Vagina (tissue), 2 donors: ENCODE measurements at regions not wholly inside any gene's neighbourhood (a gene's known extent, or its start where the extent isn't known, plus 50 kb on each side); places are given as distances from the start of the nearest gene placed in this dataset.

ENCODE experiments used
- DNase-seq, 2 donors: peaks; one replicate each; pipeline ENCODE4 v3.0.0-alpha.2; 2017; ENCODE audit errors: extremely low spot score in 2 of 2
- H3K27ac ChIP-seq: fragments of 200-600 bp; sonication (generic); one replicate; pipeline ENCODE4 v1.5.1; 2019
- H3K27me3 ChIP-seq: fragments of 200-600 bp; sonication (generic); one replicate; pipeline ENCODE4 v1.5.1; 2019
- H3K36me3 ChIP-seq, 2 donors: fragments of 200-600 bp; sonication (generic); one replicate each; pipeline ENCODE4 v1.5.1; 2017 to 2019
- H3K4me1 ChIP-seq: fragments of 200-600 bp; sonication (generic); one replicate; pipeline ENCODE4 v1.5.1; 2019
- H3K4me3 ChIP-seq, 2 donors: fragments of 200-600 bp; sonication (generic); 1 replicate in 1 of 2; 2 replicates in 1 of 2; pipeline ENCODE4 v1.5.1; 2016 to 2019
- H3K9me3 ChIP-seq: fragments of 200-600 bp; sonication (generic); one replicate; pipeline ENCODE4 v1.5.1; 2019
- POLR2A ChIP-seq, 2 donors: fragments of 450-650 bp; IDR thresholded peaks; one replicate each; pipeline ENCODE4 v1.6.1; 2017; ENCODE audit warnings: antibody characterized with exemption in 2 of 2, mild to moderate bottlenecking in 2 of 2, moderate library complexity in 2 of 2
- POLR2AphosphoS5 ChIP-seq, 2 donors: sonication (generic); formaldehyde crosslinking; IDR thresholded peaks; one replicate each; pipeline ENCODE4 v1.9.0; 2017; ENCODE audit warnings: antibody characterized with exemption in 2 of 2, mild to moderate bottlenecking in 2 of 2, low read depth in 1 of 2; ENCODE audit not compliant: insufficient read depth in 1 of 2
- intact Hi-C: fragments of 100-400 bp; cut with DNase I; formaldehyde crosslinking; loops from one replicate; pipeline ENCODE4 v1.15.1; 2023
- TF ChIP-seq, protein P1 (sequence below), 3 experiments: fragments of 450-650 bp in 2 of 3; fragments of 200-600 bp in 1 of 3; sonication (generic) in 1 of 3; IDR thresholded peaks; one replicate each; pipeline ENCODE4 v1.5.1; 2017 to 2019; ENCODE audit warnings: antibody characterized with exemption in 3 of 3, mild to moderate bottlenecking in 2 of 3, moderate library complexity in 2 of 3

DNA sequence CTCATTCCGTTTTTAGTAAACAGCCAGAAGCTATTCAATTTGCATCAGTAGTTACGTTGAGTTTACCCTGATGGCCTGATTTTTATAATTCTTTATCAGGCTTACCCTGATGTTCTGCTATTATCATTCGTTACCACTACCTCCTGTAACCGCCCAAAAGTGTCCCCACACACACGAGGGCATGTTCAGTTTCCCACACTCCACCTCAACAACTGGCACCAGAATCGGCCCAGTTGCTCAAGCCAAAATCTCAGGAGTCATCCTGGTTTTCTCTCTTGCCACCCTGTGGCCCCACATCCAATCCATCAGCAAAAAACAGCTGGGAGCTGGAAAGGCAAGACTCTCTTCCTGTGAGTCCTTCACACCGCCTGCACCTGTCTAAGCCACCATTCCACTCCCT is 102.9 kb upstream of the RAB6C start:
- DNase-seq, result peak in 1 of 2 donors; percentile 52
- Histone ChIP-seq H3K9me3 (no peaks in the 10 kb centered on the region), H3K36me3 (no peaks in the 10 kb centered on the region), H3K27me3 (no peaks in the 10 kb centered on the region), H3K4me3 (peak overlapping the region; percentile 53 to 86), H3K4me1 (peaks cover 16% of the 10 kb centered on the region), H3K27ac (no peak overlapping the region)
- intact Hi-C loops, result no loop called here
- TF ChIP-seq POLR2A (IDR thresholded peaks at IDR 0.05) (no peak), POLR2AphosphoS5 (IDR thresholded peaks at IDR 0.05; ENCODE audit: insufficient read depth in 1 of 2, low read depth in 1 of 2) (no peak)
- TF ChIP-seq, protein P1, sequence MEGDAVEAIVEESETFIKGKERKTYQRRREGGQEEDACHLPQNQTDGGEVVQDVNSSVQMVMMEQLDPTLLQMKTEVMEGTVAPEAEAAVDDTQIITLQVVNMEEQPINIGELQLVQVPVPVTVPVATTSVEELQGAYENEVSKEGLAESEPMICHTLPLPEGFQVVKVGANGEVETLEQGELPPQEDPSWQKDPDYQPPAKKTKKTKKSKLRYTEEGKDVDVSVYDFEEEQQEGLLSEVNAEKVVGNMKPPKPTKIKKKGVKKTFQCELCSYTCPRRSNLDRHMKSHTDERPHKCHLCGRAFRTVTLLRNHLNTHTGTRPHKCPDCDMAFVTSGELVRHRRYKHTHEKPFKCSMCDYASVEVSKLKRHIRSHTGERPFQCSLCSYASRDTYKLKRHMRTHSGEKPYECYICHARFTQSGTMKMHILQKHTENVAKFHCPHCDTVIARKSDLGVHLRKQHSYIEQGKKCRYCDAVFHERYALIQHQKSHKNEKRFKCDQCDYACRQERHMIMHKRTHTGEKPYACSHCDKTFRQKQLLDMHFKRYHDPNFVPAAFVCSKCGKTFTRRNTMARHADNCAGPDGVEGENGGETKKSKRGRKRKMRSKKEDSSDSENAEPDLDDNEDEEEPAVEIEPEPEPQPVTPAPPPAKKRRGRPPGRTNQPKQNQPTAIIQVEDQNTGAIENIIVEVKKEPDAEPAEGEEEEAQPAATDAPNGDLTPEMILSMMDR (IDR thresholded peaks at IDR 0.05), result no peak

DNA sequence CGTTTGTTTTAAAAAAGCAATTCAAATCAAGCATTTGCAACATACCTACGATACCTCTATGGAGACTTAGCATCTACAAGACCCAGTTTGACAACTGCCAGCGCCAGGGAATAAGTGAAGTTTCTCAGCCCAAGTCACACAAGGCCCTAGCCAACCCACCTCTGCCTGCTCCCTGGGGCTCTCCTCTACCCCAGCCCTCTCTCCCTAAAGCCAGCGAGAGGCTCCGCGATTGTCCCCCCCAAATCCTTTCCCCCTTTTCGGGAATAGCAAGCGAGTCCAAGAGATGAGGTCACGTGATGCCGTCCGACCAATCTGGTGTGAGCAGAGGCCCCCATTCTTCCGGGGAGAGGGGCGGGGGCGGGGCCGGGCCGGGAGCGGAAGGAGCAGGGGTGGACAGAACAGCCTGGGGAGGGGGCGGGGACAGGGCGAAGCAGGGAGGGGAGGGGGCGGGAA is 102.2 kb upstream of the RAB6C start:
- no peaks in the 10 kb centered on the region for H3K9me3 ChIP-seq
- peaks cover 16% of the 10 kb centered on the region for H3K4me1 ChIP-seq
- peak overlapping the region; percentile 53 to 86 for H3K4me3 ChIP-seq
- peak; percentile 92 to 93 for DNase-seq
- intact Hi-C loops, result no loop called here
- TF ChIP-seq POLR2AphosphoS5 (IDR thresholded peaks at IDR 0.05; ENCODE audit: insufficient read depth in 1 of 2, low read depth in 1 of 2), result peak in 1 of 2 donors; percentile 30
- no peak for TF ChIP-seq POLR2A (IDR thresholded peaks at IDR 0.05)
- TF ChIP-seq, protein P1 (IDR thresholded peaks at IDR 0.05), result no peak
- H3K36me3 ChIP-seq, result no peaks in the 10 kb centered on the region
- H3K27me3 ChIP-seq, result no peaks in the 10 kb centered on the region
- H3K27ac ChIP-seq, result peak overlapping the region; percentile 57

DNA sequence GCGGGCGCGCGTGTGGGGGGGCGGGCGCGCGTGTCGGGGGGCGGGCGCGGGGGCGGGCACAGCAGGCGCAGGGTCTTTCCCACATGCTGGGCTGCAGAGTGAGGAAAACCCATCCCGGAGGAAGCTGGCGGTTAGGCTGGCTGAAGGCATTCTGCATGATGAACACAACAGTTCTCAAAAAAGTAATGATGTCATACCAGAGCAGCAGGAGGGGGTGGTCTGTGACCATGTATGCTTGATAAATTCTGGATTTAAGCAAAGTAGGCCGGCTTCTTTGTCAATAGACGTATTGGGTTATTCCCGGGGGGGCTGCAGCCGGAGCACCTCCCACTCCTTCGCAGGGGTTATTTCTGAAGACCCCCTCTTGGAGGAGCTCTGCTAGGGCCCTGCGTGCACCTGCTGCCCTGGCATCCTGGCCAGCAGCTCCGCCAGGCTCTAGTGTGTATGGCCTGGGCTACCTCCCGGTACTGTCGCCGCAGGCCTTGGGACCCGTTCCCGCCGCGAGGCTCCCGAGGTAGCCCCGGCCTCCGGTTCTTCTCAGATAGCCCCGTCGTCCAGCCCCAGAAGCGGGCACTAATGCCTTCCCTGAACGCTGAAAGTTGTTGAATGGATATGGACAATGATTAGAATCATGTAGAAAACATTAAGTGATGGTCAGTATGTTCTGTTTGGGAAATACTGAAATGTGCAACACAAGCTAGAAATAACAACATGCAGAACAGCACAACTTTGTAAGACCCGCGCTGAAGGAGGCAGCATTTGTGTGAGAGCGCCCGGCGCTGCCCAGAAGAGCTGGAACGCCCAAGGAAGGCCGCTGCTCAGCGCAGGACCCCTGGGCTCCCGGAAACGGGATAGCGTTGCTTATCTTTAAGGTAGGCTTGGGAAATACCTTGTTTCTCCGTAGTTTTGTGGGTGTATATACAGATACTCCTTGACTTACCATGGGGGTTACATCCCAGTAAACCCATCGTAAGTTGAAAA is 101.4 kb upstream of the RAB6C start:
- no peaks in the 10 kb centered on the region for H3K9me3 ChIP-seq
- peak overlapping the region; percentile 53 to 86 for H3K4me3 ChIP-seq
- no peaks in the 10 kb centered on the region for H3K36me3 ChIP-seq
- H3K4me1 ChIP-seq, result peaks cover 16% of the 10 kb centered on the region
- peak; percentile 90 for DNase-seq
- peak overlapping the region; percentile 57 for H3K27ac ChIP-seq
- no peak for TF ChIP-seq POLR2A (IDR thresholded peaks at IDR 0.05)
- TF ChIP-seq POLR2AphosphoS5 (IDR thresholded peaks at IDR 0.05; ENCODE audit: insufficient read depth in 1 of 2, low read depth in 1 of 2), result peak in 1 of 2 donors; percentile 23
- no peaks in the 10 kb centered on the region for H3K27me3 ChIP-seq
- intact Hi-C loops, result no loop called here

DNA sequence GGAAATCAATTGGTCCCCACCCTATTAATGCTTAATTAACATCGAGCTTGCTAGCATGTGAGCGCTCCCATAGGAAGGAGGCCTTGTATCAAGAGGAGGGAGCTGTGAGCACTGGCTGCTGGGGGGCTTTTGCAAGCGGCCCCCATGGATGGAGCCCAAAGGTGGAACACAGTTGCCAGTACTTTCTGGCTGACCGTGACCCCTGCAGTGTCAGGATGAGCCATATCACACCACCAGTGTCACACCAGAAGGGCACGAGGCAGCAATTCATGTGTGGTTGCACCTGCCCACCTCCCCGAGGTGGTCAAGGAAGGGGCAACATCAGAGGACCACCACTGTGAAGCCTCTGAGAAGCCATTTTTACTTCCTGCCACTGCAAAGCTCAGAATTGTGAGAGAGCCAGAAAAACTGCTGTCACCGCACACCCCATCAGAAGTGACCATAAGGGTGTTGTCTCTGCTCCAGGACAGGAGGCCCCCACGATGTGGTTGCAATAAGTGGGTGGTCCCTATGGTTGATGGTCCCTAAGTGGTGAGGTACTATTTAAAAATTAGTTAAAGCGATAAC is 99.8 kb upstream of the RAB6C start:
- TF ChIP-seq, protein P1 (IDR thresholded peaks at IDR 0.05), result no peak
- TF ChIP-seq POLR2AphosphoS5 (IDR thresholded peaks at IDR 0.05; ENCODE audit: insufficient read depth in 1 of 2, low read depth in 1 of 2), result no peak
- TF ChIP-seq POLR2A (IDR thresholded peaks at IDR 0.05), result no peak
- H3K4me3 ChIP-seq, result no peak overlapping the region
- H3K4me1 ChIP-seq, result peaks cover 16% of the 10 kb centered on the region
- no peaks in the 10 kb centered on the region for H3K36me3 ChIP-seq
- DNase-seq, result peak; percentile 67 to 83
- H3K27ac ChIP-seq, result no peak overlapping the region
- intact Hi-C loops, result no loop called here
- H3K27me3 ChIP-seq, result no peaks in the 10 kb centered on the region
- H3K9me3 ChIP-seq, result no peaks in the 10 kb centered on the region

DNA sequence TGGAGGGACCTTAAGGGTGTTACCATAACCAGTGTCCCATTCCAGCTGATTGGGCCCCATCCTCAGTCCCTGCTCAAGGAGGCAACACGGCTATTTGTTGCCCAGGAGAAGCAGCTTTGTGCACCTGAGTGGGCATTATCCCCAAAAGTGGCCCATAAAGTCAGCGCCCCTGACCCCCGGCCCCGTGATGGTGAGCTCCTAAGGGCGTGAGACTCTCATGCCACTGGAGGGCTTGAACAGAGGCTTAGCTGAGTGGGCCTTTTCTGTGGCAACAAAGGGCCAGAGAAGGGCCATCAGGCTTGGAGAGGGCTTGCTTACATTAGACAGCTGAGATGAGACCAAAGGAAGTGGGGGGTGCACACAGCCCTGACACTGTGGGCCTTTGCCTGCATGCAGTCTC is 99.2 kb upstream of the RAB6C start:
- H3K9me3 ChIP-seq, result no peaks in the 10 kb centered on the region
- peak; percentile 54 to 93 for DNase-seq

More for the DNA sequence above, 99.2 kb upstream of the RAB6C start:
- peaks cover 16% of the 10 kb centered on the region for H3K4me1 ChIP-seq
- TF ChIP-seq POLR2A (IDR thresholded peaks at IDR 0.05) (no peak), POLR2AphosphoS5 (IDR thresholded peaks at IDR 0.05; ENCODE audit: insufficient read depth in 1 of 2, low read depth in 1 of 2) (no peak)
- TF ChIP-seq, protein P1 (IDR thresholded peaks at IDR 0.05), result no peak
- H3K27ac ChIP-seq, result no peak overlapping the region
- no peaks in the 10 kb centered on the region for H3K36me3 ChIP-seq
- H3K4me3 ChIP-seq, result no peak overlapping the region
- no peaks in the 10 kb centered on the region for H3K27me3 ChIP-seq
- intact Hi-C loops, result no loop called here
